ENCODE measurements at regions not wholly inside any gene's neighbourhood (a gene's known extent, or its start where the extent isn't known, plus 50 kb on each side); places are given as distances from the start of the nearest gene placed in this dataset.

GRCh38 chr4:74682567-74683359 is 111.6 kb downstream of the BTC start:
- Histone ChIP-seq H3K79me2 (ENCODE audit: control insufficient read depth, insufficient read depth, low read length) (no peaks in the 10 kb centered on the region), H2AFZ (ENCODE audit: control insufficient read depth, low read length) (no peak overlapping the region), H3K27ac (ENCODE audit: control insufficient read depth, insufficient read depth, low read length) (peak overlapping the region; percentile 28), H3K9me3 (ENCODE audit: control insufficient read depth, low read depth, low read length) (no peaks in the 10 kb centered on the region), H3K27me3 (ENCODE audit: control insufficient read depth, extremely low read depth, insufficient read depth, low read length) (no peaks in the 10 kb centered on the region), H3K4me1 (ENCODE audit: control insufficient read depth, extremely low read depth, insufficient read depth, low read length) (peaks cover 13% of the 10 kb centered on the region), H3K9ac (ENCODE audit: control insufficient read depth, extremely low read depth, insufficient read depth, low read length) (no peak overlapping the region), H4K20me1 (ENCODE audit: control insufficient read depth, extremely low read depth, insufficient read depth, low read length) (no peaks in the 10 kb centered on the region), H3K4me3 (ENCODE audit: control insufficient read depth in 2 of 3, extremely low read depth in 1 of 3, insufficient read depth in 2 of 3, low read depth in 1 of 3, low read length in 3 of 3) (no peak overlapping the region), H3K9me1 (ENCODE audit: control insufficient read depth, extremely low read depth, insufficient read depth, low read length) (no peaks in the 10 kb centered on the region), H3K4me2 (ENCODE audit: control insufficient read depth, extremely low read depth, insufficient read depth, low read depth, low read length) (peak overlapping the region; percentile 46), H3K36me3 (ENCODE audit: control insufficient read depth in 2 of 2, extremely low read depth in 1 of 2, insufficient read depth in 2 of 2, low read length in 2 of 2) (no peaks in the 10 kb centered on the region)
- DNase-seq (ENCODE audit: low read depth, low spot score) (peak; percentile 80), FAIRE-seq (peak; percentile 95)
- no peak for TF ChIP-seq CTCF (optimal IDR thresholded peaks at IDR 0.05 in 1 of 3, IDR thresholded peaks at IDR 0.05 in 1 of 3, conservative IDR thresholded peaks at IDR 0.05 in 1 of 3; ENCODE audit: extremely low read depth in 1 of 3, insufficient read depth in 2 of 3, low read length in 3 of 3)
- dilution Hi-C loops (cut with MboI; ENCODE audit: extremely low pct_ligation_motif_present, low sequenced_read_pairs): no loop called here

GRCh38 chr4:74692972-74693371 is 101.4 kb downstream of the BTC start:
- Histone ChIP-seq H3K27ac (ENCODE audit: control insufficient read depth, insufficient read depth, low read length) (no peak overlapping the region), H3K4me2 (ENCODE audit: control insufficient read depth, extremely low read depth, insufficient read depth, low read depth, low read length) (no peak overlapping the region)

More at GRCh38 chr4:74692972-74693371, 101.4 kb downstream of the BTC start:
- Histone ChIP-seq H3K79me2 (ENCODE audit: control insufficient read depth, insufficient read depth, low read length) (no peaks in the 10 kb centered on the region), H2AFZ (ENCODE audit: control insufficient read depth, low read length) (no peak overlapping the region), H3K27me3 (ENCODE audit: control insufficient read depth, extremely low read depth, insufficient read depth, low read length) (no peaks in the 10 kb centered on the region), H3K9me1 (ENCODE audit: control insufficient read depth, extremely low read depth, insufficient read depth, low read length) (no peaks in the 10 kb centered on the region), H3K36me3 (ENCODE audit: control insufficient read depth in 2 of 2, extremely low read depth in 1 of 2, insufficient read depth in 2 of 2, low read length in 2 of 2) (no peaks in the 10 kb centered on the region), H3K4me3 (ENCODE audit: control insufficient read depth in 2 of 3, extremely low read depth in 1 of 3, insufficient read depth in 2 of 3, low read depth in 1 of 3, low read length in 3 of 3) (no peak overlapping the region), H3K9ac (ENCODE audit: control insufficient read depth, extremely low read depth, insufficient read depth, low read length) (no peak overlapping the region), H4K20me1 (ENCODE audit: control insufficient read depth, extremely low read depth, insufficient read depth, low read length) (no peaks in the 10 kb centered on the region), H3K9me3 (ENCODE audit: control insufficient read depth, low read depth, low read length) (no peaks in the 10 kb centered on the region), H3K4me1 (ENCODE audit: control insufficient read depth, extremely low read depth, insufficient read depth, low read length) (no peaks in the 10 kb centered on the region)
- TF ChIP-seq EZH2 (IDR thresholded peaks at IDR 0.05; ENCODE audit: low read length) (no peak), CTCF (optimal IDR thresholded peaks at IDR 0.05 in 1 of 3, IDR thresholded peaks at IDR 0.05 in 1 of 3, conservative IDR thresholded peaks at IDR 0.05 in 1 of 3; ENCODE audit: extremely low read depth in 1 of 3, insufficient read depth in 2 of 3, low read length in 3 of 3) (no peak)
- DNase-seq (ENCODE audit: low read depth, low spot score) (no peak), FAIRE-seq (no peak)
- dilution Hi-C loops (cut with MboI; ENCODE audit: extremely low pct_ligation_motif_present, low sequenced_read_pairs): no loop called here
